A673 (cell line): ENCODE measurements at regions not wholly inside any gene's neighbourhood (a gene's known extent, or its start where the extent isn't known, plus 50 kb on each side); places are given as distances from the start of the nearest gene placed in this dataset.

Source experiments
- BruUV-seq: library from RNA; stranded (reverse); fragments of 400-500 nt; replicated peaks from 2 replicates; lab custom pipeline; 2021; lab: Mats Ljungman, UMichigan
- CTCF ChIA-PET: fragments of 300-600 bp; sonication (Branson Sonifier 250); formaldehyde crosslinking; loops from one replicate; lab custom pipeline; 2022; ENCODE audit warnings: antibody characterized with exemption; lab: Charles Lee
- POLR2A ChIA-PET: fragments of 300-600 bp; sonication (Branson Sonifier 250); formaldehyde crosslinking; loops from one replicate; lab custom pipeline; 2022; ENCODE audit warnings: antibody characterized with exemption; ENCODE audit not compliant: low non-redundant PET; lab: Charles Lee
- DNase-seq: peaks from one replicate; pipeline ENCODE4 v3.0.0-alpha.2; 2015; ENCODE audit warnings: low spot score
- H3K27ac ChIP-seq: fragments of 200-600 bp; sonication (generic); 2 replicates; pipeline ENCODE4 v1.5.1; 2016; ENCODE audit warnings: mixed run types, low read depth, mild to moderate bottlenecking, mixed read lengths, antibody characterized with exemption, low read length; ENCODE audit not compliant: poor library complexity, severe bottlenecking
- H3K27me3 ChIP-seq: fragments of 200-600 bp; sonication (generic); replicated peaks from 2 replicates; pipeline ENCODE4 v1.6.1; 2017; ENCODE audit warnings: mixed run types, low read depth, mild to moderate bottlenecking, mixed read lengths, antibody characterized with exemption, low read length; ENCODE audit not compliant: insufficient read depth, poor library complexity
- H3K36me3 ChIP-seq: fragments of 200-600 bp; sonication (generic); 2 replicates; pipeline ENCODE4 v1.6.1; 2016; ENCODE audit warnings: mixed run types, mild to moderate bottlenecking, mixed read lengths, antibody characterized with exemption, low read length; ENCODE audit not compliant: insufficient read depth, poor library complexity, severe bottlenecking
- H3K4me1 ChIP-seq: fragments of 200-600 bp; sonication (generic); 2 replicates; pipeline ENCODE4 v1.6.1; 2017; ENCODE audit warnings: mixed run types, mild to moderate bottlenecking, mixed read lengths, antibody characterized with exemption, low read length; ENCODE audit not compliant: insufficient read depth, poor library complexity, severe bottlenecking
- H3K4me3 ChIP-seq: fragments of 200-600 bp; sonication (generic); 2 replicates; pipeline ENCODE4 v1.5.1; 2016; ENCODE audit warnings: low read depth, mixed run types, mild to moderate bottlenecking, mixed read lengths, low read length; ENCODE audit not compliant: poor library complexity, severe bottlenecking
- H3K9me3 ChIP-seq: fragments of 200-600 bp; sonication (generic); 2 replicates; pipeline ENCODE4 v1.6.1; 2016; ENCODE audit warnings: mixed run types, low read depth, mild to moderate bottlenecking, mixed read lengths, antibody characterized with exemption, low read length; ENCODE audit not compliant: poor library complexity, severe bottlenecking
- EZH2 ChIP-seq: fragments of 200-600 bp; sonication (generic); IDR thresholded peaks from 2 replicates; pipeline ENCODE4 v1.6.1; 2017; ENCODE audit warnings: borderline replicate concordance, low read depth, mild to moderate bottlenecking, mixed read lengths, antibody characterized with exemption, low read length; ENCODE audit not compliant: poor library complexity, severe bottlenecking
- intact Hi-C: fragments of 100-400 bp; cut with micrococcal nuclease; formaldehyde crosslinking; loops from one replicate; pipeline ENCODE4 v1.10.0; 2022; ENCODE audit not compliant: unreplicated experiment
- TF ChIP-seq, protein P1 (sequence below): fragments of 300-800, 200-600 bp; sonication (generic); conservative IDR thresholded peaks from 2 replicates; pipeline ENCODE4 v1.5.1; 2017; ENCODE audit warnings: low read depth, mild to moderate bottlenecking, antibody characterized with exemption, low read length, moderate library complexity, mixed read lengths

DNA sequence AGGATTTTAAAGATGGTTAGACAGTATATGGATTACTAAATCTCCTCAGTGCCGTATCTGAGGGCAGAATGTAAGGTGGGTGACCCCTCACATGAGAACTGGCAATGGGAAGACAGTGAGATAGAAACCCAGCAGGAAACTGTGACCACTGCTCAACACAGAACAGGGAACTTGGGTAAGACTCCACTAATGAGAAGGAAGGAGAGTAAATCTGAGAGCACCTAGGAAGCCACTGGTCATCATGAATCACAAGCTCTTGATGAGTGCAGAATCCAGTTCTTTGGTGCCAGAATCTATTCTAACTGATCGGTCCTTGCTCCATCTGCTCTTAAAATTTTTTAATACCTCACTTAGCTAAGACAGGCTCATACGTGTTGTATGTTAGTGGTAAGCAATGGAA lies 261.8 kb downstream of the KLF12 start:
- intact Hi-C loops: no loop called here

DNA sequence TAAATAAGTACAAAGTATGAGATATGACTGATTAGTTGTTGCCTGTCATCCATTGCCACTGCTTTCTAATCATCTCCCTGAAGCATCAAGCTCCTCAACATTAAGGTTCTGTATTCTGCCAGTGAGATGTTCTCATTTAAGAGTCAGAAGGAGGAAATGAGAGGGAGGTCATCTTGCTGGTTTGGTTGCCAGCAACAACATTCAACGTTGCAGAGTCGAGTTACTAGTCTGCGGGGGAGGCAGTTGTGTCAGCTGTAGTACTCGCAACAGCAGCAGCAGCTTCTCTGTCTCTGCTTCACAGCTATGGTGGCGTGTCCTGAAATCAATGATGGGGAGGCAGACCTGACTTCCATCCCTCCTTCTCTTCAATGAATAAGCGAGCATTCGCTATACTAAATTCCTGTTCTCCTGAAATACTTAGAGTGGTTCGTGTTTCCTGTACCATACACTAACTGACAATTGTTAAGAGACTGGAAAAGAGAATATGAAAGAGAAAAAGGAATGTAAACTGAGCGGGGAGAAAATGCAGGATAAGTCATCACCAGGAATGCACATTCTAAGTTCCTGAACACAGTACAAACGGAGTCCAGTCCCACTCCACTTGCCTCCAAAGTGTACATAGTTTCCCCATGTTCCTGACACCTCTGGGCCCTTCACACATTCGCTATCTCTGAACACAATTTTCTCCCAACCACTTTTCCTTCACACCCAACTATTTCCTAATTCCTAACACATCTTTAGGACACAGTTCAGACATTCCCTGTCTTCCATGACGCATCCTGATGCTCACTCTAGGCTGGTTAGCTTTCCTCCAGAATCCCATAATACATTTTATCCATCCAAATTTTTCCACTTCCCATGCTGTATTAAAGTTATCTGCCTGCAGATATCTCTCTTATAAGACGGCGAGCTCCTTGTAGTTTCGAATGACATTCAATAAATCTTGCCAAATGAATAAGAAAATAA lies 263.0 kb downstream of the KLF12 start:
- no TSS peak for BruUV-seq
- ChIA-PET POLR2A (no interaction called here), CTCF (no interaction called here)
- peak; percentile 28 for DNase-seq
- no peaks in the 10 kb centered on the region for H3K36me3 ChIP-seq
- no peak overlapping the region for H3K4me3 ChIP-seq
- intact Hi-C loops: no loop called here
- H3K27ac ChIP-seq: no peak overlapping the region
- TF ChIP-seq EZH2: no peak
- H3K4me1 ChIP-seq: no peaks in the 10 kb centered on the region
- H3K9me3 ChIP-seq: no peaks in the 10 kb centered on the region
- H3K27me3 ChIP-seq: no peaks in the 10 kb centered on the region

More for the DNA sequence above, 261.8 kb downstream of the KLF12 start:
- H3K27me3 ChIP-seq: no peaks in the 10 kb centered on the region
- H3K9me3 ChIP-seq: peaks cover 2% of the 10 kb centered on the region
- no peaks in the 10 kb centered on the region for H3K36me3 ChIP-seq
- DNase-seq: no peak
- BruUV-seq: no TSS peak
- H3K4me1 ChIP-seq: no peaks in the 10 kb centered on the region
- POLR2A ChIA-PET: no interaction called here
- CTCF ChIA-PET: interaction anchor here (0.6 kb wide), 1 partner anchor 1063 kb away, joined by 5 read pairs; no protein-coding TSS in a partner anchor
- no peak overlapping the region for H3K27ac ChIP-seq
- TF ChIP-seq EZH2: no peak
- TF ChIP-seq, protein P1, sequence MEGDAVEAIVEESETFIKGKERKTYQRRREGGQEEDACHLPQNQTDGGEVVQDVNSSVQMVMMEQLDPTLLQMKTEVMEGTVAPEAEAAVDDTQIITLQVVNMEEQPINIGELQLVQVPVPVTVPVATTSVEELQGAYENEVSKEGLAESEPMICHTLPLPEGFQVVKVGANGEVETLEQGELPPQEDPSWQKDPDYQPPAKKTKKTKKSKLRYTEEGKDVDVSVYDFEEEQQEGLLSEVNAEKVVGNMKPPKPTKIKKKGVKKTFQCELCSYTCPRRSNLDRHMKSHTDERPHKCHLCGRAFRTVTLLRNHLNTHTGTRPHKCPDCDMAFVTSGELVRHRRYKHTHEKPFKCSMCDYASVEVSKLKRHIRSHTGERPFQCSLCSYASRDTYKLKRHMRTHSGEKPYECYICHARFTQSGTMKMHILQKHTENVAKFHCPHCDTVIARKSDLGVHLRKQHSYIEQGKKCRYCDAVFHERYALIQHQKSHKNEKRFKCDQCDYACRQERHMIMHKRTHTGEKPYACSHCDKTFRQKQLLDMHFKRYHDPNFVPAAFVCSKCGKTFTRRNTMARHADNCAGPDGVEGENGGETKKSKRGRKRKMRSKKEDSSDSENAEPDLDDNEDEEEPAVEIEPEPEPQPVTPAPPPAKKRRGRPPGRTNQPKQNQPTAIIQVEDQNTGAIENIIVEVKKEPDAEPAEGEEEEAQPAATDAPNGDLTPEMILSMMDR: no peak
- no peak overlapping the region for H3K4me3 ChIP-seq

DNA sequence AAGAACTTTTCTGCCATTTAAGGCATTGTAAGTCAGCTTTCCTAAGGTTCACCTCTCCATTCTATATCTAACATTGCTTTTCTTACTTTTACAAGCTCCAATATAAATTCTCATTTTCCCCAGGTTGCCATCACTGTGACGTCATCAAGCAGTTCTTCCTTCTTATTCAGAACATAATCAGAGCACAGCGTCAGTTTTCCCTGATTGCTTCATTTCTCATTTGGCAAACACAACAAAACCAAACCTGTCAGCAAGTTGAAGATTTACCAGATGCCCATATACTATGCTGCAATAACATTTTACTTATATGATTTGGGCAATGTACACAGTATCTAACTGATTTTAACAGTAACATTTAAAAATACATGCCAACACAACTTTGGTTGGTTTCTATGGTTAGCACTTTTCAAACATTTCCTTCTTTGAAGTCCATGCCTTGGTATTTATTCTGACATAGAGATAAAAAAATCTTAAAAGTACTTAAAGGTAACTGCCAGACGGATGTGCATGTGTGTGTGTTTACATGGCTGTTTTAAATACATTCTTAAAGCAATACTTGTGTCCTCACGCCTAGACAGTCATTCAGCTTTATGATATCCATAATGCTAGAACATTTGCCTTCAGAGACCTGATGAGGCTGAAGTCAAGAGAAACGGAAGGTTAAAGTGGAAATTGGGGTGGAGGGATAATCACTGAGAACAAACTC lies 264.0 kb downstream of the KLF12 start:
- ChIA-PET POLR2A (no interaction called here), CTCF (no interaction called here)
- BruUV-seq: no TSS peak
- peaks cover 4% of the 10 kb centered on the region for H3K4me1 ChIP-seq
- H3K4me3 ChIP-seq: no peak overlapping the region
- no peaks in the 10 kb centered on the region for H3K9me3 ChIP-seq
- H3K36me3 ChIP-seq: no peaks in the 10 kb centered on the region
- no peak overlapping the region for H3K27ac ChIP-seq
- H3K27me3 ChIP-seq: no peaks in the 10 kb centered on the region
- TF ChIP-seq EZH2: no peak
- TF ChIP-seq, protein P1: no peak
- intact Hi-C loops: no loop called here
- no peak for DNase-seq
